Nephron (organoid): ENCODE measurements at regions not wholly inside any gene's neighbourhood (a gene's known extent, or its start where the extent isn't known, plus 50 kb on each side); places are given as distances from the start of the nearest gene placed in this dataset.
A peak's percentile ranks its signal among the peaks of the same experiment; 100 is the strongest.

ENCODE experiments used
- H3K27ac Mint-ChIP-seq, 3 experiments: 2 replicates each; pipeline ENCODE4 v1.8.0; 2020; ENCODE audit warnings: mixed read lengths in 3 of 3, mild to moderate bottlenecking in 2 of 3, moderate library complexity in 1 of 3
- H3K27me3 Mint-ChIP-seq: 2 replicates; pipeline ENCODE4 v1.8.0; 2021; ENCODE audit warnings: low read depth, mild to moderate bottlenecking, moderate library complexity, mixed read lengths
- H3K36me3 Mint-ChIP-seq: 2 replicates; pipeline ENCODE4 v1.8.0; 2020; ENCODE audit warnings: low read depth, mixed read lengths
- H3K4me1 Mint-ChIP-seq: 2 replicates; pipeline ENCODE4 v1.8.0; 2020; ENCODE audit warnings: mixed read lengths
- H3K4me3 Mint-ChIP-seq, 3 experiments: 2 replicates each; pipeline ENCODE4 v1.8.0; 2020; ENCODE audit warnings: mild to moderate bottlenecking in 3 of 3, mixed read lengths in 3 of 3, moderate library complexity in 2 of 3
- H3K9me3 Mint-ChIP-seq: 2 replicates; pipeline ENCODE4 v1.8.0; 2020; ENCODE audit warnings: mixed read lengths
- TF ChIP-seq, protein P1 (sequence below), 3 experiments: fragments of 200-600 bp; sonication (generic); IDR thresholded peaks; one replicate each; pipeline ENCODE4 v1.5.0; 2021; ENCODE audit warnings: antibody characterized with exemption in 3 of 3; ENCODE audit not compliant: unreplicated experiment in 3 of 3

DNA sequence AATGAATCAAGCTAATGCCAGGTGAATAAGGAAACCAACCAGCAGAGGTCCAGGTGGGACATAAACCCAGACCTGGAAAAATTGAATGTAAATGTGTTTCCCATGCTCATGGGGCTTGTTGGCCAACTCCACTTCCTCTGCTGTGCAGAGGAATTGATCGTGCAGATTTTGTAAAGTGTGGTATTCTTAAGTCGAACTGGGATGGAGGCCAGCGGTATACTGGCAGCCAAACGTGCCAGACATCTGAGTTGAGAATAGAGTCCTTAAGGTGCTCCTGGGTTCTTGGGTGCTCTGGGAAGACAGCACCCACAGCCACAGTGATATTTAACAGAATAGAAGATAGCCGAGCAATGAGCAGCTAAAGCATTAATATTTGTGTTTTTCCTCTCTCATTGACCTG, 146.5 kb upstream of the LGALSL start:
- Mint-ChIP-seq H3K9me3 (peaks cover 5% of the 10 kb centered on the region), H3K27ac (no peak overlapping the region), H3K4me3 (no peak overlapping the region), H3K27me3 (peaks cover 4% of the 10 kb centered on the region), H3K4me1 (peaks cover 23% of the 10 kb centered on the region), H3K36me3 (no peaks in the 10 kb centered on the region)
- TF ChIP-seq, protein P1, sequence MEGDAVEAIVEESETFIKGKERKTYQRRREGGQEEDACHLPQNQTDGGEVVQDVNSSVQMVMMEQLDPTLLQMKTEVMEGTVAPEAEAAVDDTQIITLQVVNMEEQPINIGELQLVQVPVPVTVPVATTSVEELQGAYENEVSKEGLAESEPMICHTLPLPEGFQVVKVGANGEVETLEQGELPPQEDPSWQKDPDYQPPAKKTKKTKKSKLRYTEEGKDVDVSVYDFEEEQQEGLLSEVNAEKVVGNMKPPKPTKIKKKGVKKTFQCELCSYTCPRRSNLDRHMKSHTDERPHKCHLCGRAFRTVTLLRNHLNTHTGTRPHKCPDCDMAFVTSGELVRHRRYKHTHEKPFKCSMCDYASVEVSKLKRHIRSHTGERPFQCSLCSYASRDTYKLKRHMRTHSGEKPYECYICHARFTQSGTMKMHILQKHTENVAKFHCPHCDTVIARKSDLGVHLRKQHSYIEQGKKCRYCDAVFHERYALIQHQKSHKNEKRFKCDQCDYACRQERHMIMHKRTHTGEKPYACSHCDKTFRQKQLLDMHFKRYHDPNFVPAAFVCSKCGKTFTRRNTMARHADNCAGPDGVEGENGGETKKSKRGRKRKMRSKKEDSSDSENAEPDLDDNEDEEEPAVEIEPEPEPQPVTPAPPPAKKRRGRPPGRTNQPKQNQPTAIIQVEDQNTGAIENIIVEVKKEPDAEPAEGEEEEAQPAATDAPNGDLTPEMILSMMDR (IDR thresholded peaks at IDR 0.05; ENCODE audit: unreplicated experiment in 3 of 3) = no peak

DNA sequence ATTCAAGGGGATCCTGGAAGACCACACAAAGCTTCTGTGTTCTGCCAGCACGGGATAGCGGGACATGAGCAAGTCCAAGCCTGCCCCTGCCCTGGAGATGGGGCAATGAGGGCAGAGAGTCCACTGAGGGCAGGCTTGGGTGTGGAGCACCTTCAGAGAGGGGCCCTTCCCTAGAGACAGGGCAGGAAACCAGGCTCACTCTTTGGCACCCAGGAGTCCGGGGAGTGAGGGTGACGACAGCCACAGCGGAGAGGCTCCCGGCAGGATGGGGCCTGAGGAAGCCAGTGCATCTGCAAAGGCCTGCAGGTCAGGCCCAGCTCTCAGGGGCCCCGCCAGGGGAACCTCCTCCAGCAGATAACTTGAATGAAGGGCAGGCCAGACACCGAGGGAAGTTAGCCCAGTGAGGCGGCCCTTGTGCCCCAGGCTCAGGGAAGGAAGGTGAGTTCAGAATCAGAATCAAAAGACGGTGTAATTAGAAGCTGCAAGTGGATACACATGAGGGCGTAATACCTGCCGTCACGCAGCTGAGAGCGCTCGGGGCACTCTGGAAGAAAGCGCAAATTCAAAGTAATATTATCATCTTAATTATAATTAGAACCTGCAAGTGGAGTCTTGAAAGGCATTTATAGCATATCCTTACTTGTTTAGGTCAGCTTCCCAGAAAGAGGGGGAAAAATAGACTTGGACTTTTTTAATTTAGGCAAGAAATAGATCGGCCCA, 142.6 kb upstream of the LGALSL start:
- Mint-ChIP-seq H3K4me1 (peaks cover 54% of the 10 kb centered on the region), H3K36me3 (no peaks in the 10 kb centered on the region), H3K27me3 (no peaks in the 10 kb centered on the region), H3K27ac (peak overlapping the region; percentile 85 to 95 (median 89)), H3K9me3 (peaks cover 5% of the 10 kb centered on the region), H3K4me3 (peak overlapping the region in 1 of 3 experiments; percentile 52)
- TF ChIP-seq, protein P1 (IDR thresholded peaks at IDR 0.05; ENCODE audit: unreplicated experiment in 3 of 3) = no peak

DNA sequence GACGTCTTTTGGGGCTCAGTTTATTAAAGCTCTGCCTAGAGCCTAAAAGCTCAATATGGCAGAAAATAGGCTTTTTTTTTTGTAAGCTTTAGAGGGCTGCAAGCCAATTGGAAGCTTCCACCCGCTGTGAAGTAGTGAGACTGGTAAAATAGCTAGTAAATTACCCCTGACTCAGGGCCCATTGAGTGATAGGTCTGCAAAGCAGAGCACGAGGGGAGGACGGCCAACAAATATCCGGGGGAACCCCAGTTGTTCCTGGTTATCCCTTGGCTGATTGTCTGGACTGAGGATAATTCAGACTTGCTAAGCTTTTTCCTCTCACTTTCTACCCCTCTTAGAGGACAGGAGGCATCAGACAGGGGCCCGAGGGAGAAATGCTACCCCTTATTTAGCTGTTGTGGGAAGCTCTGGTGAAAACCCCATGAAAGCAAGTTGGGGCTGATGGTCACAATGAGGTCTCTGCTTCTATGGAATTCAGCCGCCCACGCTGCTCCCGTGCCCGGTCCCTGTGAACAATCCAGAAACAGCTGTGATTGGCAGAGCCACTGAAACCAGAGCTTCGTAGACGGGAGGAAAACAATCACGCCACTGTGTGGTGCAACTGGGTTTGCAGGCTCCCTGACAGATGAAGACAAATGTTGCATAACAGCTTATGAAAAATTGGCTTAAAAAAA, 141.9 kb upstream of the LGALSL start:
- Mint-ChIP-seq H3K4me1 (peaks cover 54% of the 10 kb centered on the region), H3K4me3 (peak overlapping the region in 2 of 3 experiments; percentile 30 to 52), H3K9me3 (peaks cover 5% of the 10 kb centered on the region), H3K36me3 (no peaks in the 10 kb centered on the region), H3K27ac (peak overlapping the region; percentile 85 to 95 (median 89)), H3K27me3 (no peaks in the 10 kb centered on the region)
- TF ChIP-seq, protein P1 (IDR thresholded peaks at IDR 0.05; ENCODE audit: unreplicated experiment in 3 of 3) = peak; percentile 34 to 60 (median 47)

GRCh38 chr2:64312622-64313397, 141.2 kb upstream of the LGALSL start:
- Mint-ChIP-seq H3K4me1 (peaks cover 59% of the 10 kb centered on the region), H3K27me3 (no peaks in the 10 kb centered on the region), H3K27ac (peak overlapping the region; percentile 85 to 95 (median 89)), H3K4me3 (no peak overlapping the region), H3K9me3 (peaks cover 4% of the 10 kb centered on the region), H3K36me3 (no peaks in the 10 kb centered on the region)
- TF ChIP-seq, protein P1 (IDR thresholded peaks at IDR 0.05; ENCODE audit: unreplicated experiment in 3 of 3) = peak in 1 of 3 experiments; percentile 2

DNA sequence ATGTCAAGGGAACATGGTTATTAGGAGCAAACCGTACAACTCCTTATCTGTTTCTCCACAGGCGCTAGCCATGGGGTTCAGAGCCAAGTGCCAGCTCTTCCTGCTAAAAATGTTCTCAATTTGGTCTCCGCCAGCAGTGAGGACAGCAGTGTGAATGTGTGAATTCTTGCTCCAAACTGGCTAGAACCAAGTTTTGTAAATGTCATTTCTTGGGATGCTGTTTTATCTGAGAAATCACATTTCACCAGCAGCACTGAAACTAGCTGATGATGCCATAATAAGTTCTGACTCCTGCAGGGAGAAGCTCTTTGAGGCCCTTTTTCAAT, 140.6 kb upstream of the LGALSL start:
- Mint-ChIP-seq H3K27ac (peak overlapping the region; percentile 70 to 89 (median 86)), H3K4me3 (no peak overlapping the region), H3K27me3 (no peaks in the 10 kb centered on the region), H3K36me3 (no peaks in the 10 kb centered on the region), H3K9me3 (no peaks in the 10 kb centered on the region), H3K4me1 (peaks cover 64% of the 10 kb centered on the region)
- TF ChIP-seq, protein P1 (IDR thresholded peaks at IDR 0.05; ENCODE audit: unreplicated experiment in 3 of 3) = no peak
